Activated T-cell treated with anti-CD3 and anti-CD28 coated beads, Interleukin-2, amount 50 U/mL, for 72 hours (primary cell): ENCODE measurements at regions not wholly inside any gene's neighbourhood (a gene's known extent, or its start where the extent isn't known, plus 50 kb on each side); places are given as distances from the start of the nearest gene placed in this dataset.
A peak's percentile ranks its signal among the peaks of the same experiment; 100 is the strongest.

Experiments used
- ATAC-seq, 2 donors: fragments of 150-1000 bp; cut with Tn5 transposase; replicated peaks in 1 of 2; 2 replicates each; pipeline ENCODE4 v1.10.0; 2021; ENCODE audit warnings: moderate library complexity in 2 of 2, mild to moderate bottlenecking in 1 of 2
- DNase-seq, 2 donors: peaks; one replicate each; pipeline ENCODE4 v3.0.0; 2021 to 2022; ENCODE audit warnings: mixed read lengths in 1 of 2
- H3K27ac Mint-ChIP-seq: one replicate; pipeline ENCODE4 v1.8.0; 2022; ENCODE audit warnings: mild to moderate bottlenecking, moderate library complexity, mixed read lengths
- H3K27me3 Mint-ChIP-seq: one replicate; pipeline ENCODE4 v1.8.0; 2022; ENCODE audit warnings: low read depth, mixed read lengths
- H3K36me3 Mint-ChIP-seq, 2 donors: one replicate each; pipeline ENCODE4 v1.8.0; 2022; ENCODE audit warnings: mixed read lengths in 2 of 2, mild to moderate bottlenecking in 1 of 2; ENCODE audit not compliant: insufficient read depth in 2 of 2
- H3K4me1 Mint-ChIP-seq: one replicate; pipeline ENCODE4 v1.8.0; 2022; ENCODE audit warnings: low read depth, mixed read lengths
- H3K4me3 Mint-ChIP-seq, 2 donors: one replicate each; pipeline ENCODE4 v1.8.0; 2022; ENCODE audit warnings: mild to moderate bottlenecking in 2 of 2, mixed read lengths in 2 of 2, moderate library complexity in 2 of 2
- H3K9me3 Mint-ChIP-seq, 2 donors: one replicate each; pipeline ENCODE4 v1.8.0; 2022; ENCODE audit warnings: mixed read lengths in 2 of 2

DNA sequence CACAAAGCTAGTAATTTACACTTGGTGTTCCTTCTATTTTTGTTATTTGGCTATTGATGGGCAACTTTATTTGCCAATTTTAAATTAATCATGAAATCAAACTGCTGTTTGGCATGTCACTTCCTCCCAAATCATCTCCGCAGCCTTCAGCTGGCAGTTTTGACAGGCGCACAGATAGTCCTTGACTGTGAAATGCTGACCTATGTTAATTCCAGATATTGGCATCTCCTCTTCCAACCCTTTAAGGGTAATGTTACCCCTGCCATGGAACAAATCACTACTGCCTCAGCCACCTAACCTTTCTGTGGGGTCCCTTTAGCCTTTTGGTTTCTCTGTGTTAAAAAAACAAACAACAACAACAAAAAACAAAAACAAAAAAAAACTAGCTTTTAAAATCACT lies 182.4 kb upstream of the TANK start:
- Mint-ChIP-seq H3K27me3 (peaks cover 4% of the 10 kb centered on the region), H3K4me3 (no peak overlapping the region), H3K4me1 (peaks cover 6% of the 10 kb centered on the region), H3K36me3 (no peaks in the 10 kb centered on the region), H3K27ac (no peak overlapping the region), H3K9me3 (no peaks in the 10 kb centered on the region)
- ATAC-seq: no peak
- no peak for DNase-seq

DNA sequence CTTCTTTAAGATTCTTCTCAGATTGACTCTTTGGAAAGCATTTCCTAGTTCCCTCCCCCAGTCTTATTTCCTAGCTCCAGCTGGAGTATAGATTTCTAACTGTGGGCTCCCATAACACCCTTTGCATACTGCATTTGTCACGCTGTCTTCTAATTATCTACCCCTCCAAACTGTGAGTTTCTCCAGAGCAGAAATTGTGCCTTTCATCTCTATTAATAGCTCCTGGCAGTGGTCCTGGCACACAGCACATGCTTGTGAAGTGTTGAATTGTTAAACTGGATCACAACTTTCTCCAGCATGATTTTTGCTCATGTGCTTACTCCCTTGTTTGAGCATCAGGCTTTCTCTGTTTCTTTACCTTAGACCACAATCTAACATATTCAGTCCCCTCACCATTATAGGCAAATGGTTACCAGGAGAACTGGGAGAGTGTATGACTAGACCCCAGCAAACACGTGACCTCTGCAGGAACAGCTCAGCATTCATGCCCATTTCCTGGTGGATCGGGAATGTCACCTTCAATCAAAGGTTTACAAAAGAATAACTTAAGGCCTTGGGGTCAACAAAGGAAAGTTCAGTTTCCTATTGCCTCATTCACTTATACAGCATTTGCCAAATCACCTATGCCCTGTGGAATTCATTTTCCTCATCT lies 175.7 kb upstream of the TANK start:
- no peaks in the 10 kb centered on the region for H3K4me1 Mint-ChIP-seq
- H3K36me3 Mint-ChIP-seq: no peaks in the 10 kb centered on the region
- H3K27ac Mint-ChIP-seq: no peak overlapping the region
- H3K4me3 Mint-ChIP-seq: no peak overlapping the region
- ATAC-seq: no peak
- H3K27me3 Mint-ChIP-seq: no peaks in the 10 kb centered on the region
- H3K9me3 Mint-ChIP-seq: no peaks in the 10 kb centered on the region
- no peak for DNase-seq

DNA sequence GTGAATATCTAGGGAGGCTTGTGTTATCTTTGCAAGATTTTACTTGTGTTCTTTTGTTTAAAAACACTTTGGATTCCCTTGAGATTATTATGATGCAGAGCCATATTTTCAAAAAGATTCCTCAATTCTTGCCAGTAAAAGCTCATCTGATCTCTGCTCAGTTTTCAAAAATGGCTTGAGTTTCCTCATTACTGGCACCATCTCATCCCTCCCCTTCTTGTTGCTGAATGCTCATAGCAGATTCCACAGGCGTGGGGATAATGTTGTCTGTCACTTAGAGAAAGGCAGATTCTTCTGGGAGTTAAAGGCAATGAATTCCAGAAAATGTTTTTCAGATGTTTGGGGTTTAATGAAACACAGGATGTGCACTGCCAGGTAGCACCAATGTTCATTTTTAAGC lies 170.4 kb upstream of the TANK start:
- DNase-seq: no peak
- H3K9me3 Mint-ChIP-seq: no peaks in the 10 kb centered on the region
- no peak overlapping the region for H3K27ac Mint-ChIP-seq
- H3K4me1 Mint-ChIP-seq: peaks cover 12% of the 10 kb centered on the region
- H3K27me3 Mint-ChIP-seq: no peaks in the 10 kb centered on the region
- no peaks in the 10 kb centered on the region for H3K36me3 Mint-ChIP-seq
- H3K4me3 Mint-ChIP-seq: no peak overlapping the region
- ATAC-seq: no peak

DNA sequence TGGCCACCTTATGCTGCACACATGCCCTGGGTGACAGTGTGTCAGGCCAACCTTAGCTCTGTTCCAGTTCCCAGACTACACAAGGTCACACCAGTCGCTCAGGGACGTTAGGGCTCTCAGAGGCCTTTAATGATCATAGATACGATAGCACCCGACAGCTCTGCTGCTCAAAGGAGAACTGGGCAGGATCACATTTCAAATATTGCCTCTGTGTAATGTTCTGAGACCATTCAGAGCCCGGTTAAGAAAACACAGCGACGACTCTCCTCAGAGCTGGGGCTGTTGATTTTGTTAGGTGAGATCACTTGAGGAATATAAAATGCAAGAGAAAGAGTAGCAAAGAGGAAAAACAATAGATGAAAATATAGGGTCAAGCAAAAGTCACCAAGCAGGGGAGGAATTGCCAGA lies 166.6 kb upstream of the TANK start:
- no peak for DNase-seq
- H3K4me1 Mint-ChIP-seq: peaks cover 12% of the 10 kb centered on the region
- no peak for ATAC-seq
- no peaks in the 10 kb centered on the region for H3K36me3 Mint-ChIP-seq
- H3K4me3 Mint-ChIP-seq: peak overlapping the region in 1 of 2 donors; percentile 25
- no peaks in the 10 kb centered on the region for H3K9me3 Mint-ChIP-seq
- H3K27me3 Mint-ChIP-seq: no peaks in the 10 kb centered on the region
- peak overlapping the region; percentile 74 for H3K27ac Mint-ChIP-seq

DNA sequence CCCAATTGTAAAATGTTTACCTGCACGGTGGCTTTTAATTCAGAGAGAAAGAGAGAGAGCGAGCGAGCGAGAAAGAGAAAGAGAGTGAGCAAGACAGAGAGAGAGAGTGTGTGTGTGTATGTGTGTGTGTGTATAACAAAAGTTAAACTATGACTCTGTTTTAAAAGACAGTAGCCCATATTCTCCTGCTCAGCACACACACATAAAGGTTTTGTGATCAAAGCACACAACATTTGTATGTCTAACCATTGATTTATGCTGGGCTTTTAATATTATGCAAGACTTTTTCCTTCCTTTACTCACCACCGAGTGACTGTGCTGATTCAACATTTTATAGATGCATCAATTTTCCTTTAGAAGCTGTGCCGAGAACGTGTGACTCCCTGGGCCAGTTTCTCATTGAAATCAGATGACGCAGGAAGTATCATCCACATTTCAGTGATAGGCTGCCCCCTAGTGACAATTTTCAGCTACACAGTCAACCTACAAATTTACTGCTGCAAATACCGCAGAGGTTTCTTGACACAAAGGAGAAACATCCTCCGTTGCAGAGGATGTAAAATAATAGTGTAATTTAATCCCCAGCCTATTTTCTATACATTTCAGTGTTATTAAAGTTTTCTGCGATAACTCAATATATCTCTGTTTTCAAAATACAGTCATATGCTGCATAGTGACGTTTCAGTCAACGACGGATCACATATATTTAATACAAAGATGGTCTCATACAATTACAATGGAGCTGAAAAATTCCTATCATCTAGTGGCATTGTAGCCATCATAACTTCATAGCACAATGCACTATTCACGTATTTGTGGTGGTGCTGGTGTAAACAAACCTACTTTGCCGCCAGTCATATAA lies 165.9 kb upstream of the TANK start:
- DNase-seq: peak; percentile 69 to 78
- Mint-ChIP-seq H3K4me1 (peaks cover 12% of the 10 kb centered on the region), H3K27me3 (no peaks in the 10 kb centered on the region), H3K36me3 (no peaks in the 10 kb centered on the region), H3K27ac (no peak overlapping the region), H3K4me3 (peak overlapping the region; percentile 21 to 25), H3K9me3 (no peaks in the 10 kb centered on the region)
- peak; percentile 81 to 89 for ATAC-seq

DNA sequence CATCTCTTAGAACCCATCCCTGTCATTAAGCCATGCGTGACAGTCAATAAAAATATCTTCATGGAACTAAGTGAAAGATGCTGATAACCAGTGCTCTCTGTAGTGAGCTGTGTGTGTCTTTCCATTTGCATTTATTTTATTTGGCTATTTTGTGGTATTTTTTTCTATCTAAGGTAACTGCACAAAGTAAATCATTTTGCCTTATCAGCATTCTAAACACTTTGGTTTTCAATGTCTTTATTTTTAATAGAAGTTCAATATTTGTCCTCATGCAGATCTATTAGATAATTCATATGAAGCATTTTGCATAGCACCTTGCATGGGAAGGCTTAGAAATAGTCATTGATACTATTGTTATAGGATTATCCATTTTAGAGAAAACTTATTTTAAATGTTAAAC lies 163.6 kb upstream of the TANK start:
- DNase-seq: no peak
- H3K4me3 Mint-ChIP-seq: no peak overlapping the region
- no peaks in the 10 kb centered on the region for H3K36me3 Mint-ChIP-seq
- H3K27me3 Mint-ChIP-seq: peaks cover 6% of the 10 kb centered on the region
- H3K27ac Mint-ChIP-seq: no peak overlapping the region
- no peak for ATAC-seq
- no peaks in the 10 kb centered on the region for H3K9me3 Mint-ChIP-seq
- H3K4me1 Mint-ChIP-seq: peaks cover 12% of the 10 kb centered on the region

DNA sequence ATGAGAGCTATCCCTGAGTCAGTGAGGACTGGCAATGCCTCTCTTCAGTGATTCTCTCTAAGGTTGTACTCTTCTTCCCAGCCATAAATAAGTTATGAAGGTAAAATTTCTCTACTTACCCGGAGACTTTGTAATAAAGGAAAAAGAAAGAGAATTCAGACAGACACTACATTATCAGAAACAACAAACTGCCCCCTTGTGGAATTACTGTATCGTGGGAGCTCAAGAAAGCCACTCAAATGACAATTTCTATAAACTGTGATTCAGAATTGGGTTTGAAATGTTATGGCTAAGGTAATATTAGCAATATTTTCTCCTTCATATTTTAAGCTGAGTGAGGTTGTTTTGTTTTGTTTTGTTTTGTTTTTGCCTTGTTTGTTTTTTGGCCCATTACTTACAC lies 155.8 kb upstream of the TANK start:
- DNase-seq: no peak
- Mint-ChIP-seq H3K4me1 (no peaks in the 10 kb centered on the region), H3K9me3 (peaks cover 0 to 3% of the 10 kb centered on the region in 2 donors), H3K27ac (no peak overlapping the region), H3K27me3 (peaks cover 24% of the 10 kb centered on the region), H3K4me3 (no peak overlapping the region), H3K36me3 (peaks cover 0 to 2% of the 10 kb centered on the region in 2 donors)
- ATAC-seq: no peak

DNA sequence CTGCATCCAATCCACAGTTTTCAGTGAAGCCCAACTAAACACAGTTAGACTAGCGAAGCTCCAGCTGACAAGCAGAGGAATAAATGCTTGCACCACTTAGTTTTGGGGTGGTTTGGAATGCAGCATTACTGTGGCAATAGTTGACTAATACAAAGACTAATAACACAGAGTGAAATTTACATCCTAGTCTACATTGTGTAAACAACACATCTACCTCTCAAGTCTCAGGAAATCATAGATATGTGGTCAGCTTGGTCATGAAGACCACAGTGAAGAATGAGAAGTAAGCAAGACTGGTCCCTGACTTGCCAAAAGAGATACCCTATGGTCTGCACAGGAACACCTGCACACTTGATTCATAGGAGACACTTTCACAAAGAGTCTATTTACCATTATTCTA lies 155.1 kb upstream of the TANK start:
- H3K27me3 Mint-ChIP-seq: peaks cover 24% of the 10 kb centered on the region

DNA sequence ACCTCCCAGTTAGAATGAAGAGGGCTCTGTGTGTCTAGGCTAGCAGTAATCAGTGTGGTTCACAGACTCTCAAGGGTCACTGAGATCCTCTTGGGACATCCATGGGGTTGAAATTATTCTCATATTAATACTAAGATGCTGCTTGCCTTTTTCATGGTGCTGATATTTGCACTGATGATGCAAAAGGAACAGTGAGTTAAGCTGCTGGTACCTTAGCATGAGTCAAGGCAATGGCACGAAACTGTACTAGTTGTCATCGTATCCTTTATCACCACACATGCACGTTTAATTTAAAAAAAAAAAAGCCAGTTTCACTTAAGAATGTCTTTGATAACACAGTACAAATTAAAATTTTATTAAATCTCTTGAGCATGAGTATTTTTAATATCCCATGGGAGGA lies 151.9 kb upstream of the TANK start:
- ATAC-seq: no peak
- H3K27ac Mint-ChIP-seq: no peak overlapping the region
- peaks cover 31% of the 10 kb centered on the region for H3K27me3 Mint-ChIP-seq

More for the DNA sequence above, 155.1 kb upstream of the TANK start:
- Mint-ChIP-seq H3K9me3 (peaks cover 0 to 3% of the 10 kb centered on the region in 2 donors), H3K4me3 (no peak overlapping the region), H3K4me1 (no peaks in the 10 kb centered on the region), H3K36me3 (peaks cover 0 to 2% of the 10 kb centered on the region in 2 donors), H3K27ac (no peak overlapping the region)
- DNase-seq: no peak
- ATAC-seq: no peak

DNA sequence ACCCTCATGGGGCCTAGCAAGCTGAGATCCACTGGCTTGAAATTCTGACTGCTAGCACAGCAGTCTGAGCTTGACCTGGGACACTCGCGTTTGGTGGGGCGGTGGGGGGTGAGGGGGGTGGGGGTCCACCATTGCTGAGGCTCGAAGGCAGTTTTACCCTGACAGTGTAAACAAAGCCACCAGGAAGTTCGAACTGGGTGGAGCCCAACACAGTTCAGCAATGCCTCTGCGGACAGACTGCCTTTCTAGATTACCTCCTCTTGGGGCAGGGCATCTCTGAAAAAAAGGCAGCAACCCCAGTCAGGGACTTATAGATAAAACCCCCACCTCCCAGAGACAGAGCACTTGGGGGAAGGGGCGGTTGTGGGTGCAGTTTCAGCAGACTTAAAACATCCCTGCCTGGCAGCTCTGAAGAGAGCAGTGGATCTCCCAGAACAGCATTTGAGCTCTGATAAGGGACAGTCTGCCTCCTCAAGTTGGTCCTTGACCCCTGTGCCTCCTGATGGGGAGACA lies 149.7 kb upstream of the TANK start:
- Mint-ChIP-seq H3K9me3 (peaks cover 2 to 9% of the 10 kb centered on the region in 2 donors), H3K27ac (no peak overlapping the region), H3K4me1 (no peaks in the 10 kb centered on the region), H3K4me3 (no peak overlapping the region), H3K27me3 (peaks cover 17% of the 10 kb centered on the region), H3K36me3 (peaks cover 6 to 14% of the 10 kb centered on the region in 2 donors)
- DNase-seq: no peak
- no peak for ATAC-seq

More for the DNA sequence above, 151.9 kb upstream of the TANK start:
- Mint-ChIP-seq H3K36me3 (peaks cover 0 to 2% of the 10 kb centered on the region in 2 donors), H3K4me1 (no peaks in the 10 kb centered on the region), H3K9me3 (peaks cover 0 to 3% of the 10 kb centered on the region in 2 donors), H3K4me3 (no peak overlapping the region)
- no peak for DNase-seq

DNA sequence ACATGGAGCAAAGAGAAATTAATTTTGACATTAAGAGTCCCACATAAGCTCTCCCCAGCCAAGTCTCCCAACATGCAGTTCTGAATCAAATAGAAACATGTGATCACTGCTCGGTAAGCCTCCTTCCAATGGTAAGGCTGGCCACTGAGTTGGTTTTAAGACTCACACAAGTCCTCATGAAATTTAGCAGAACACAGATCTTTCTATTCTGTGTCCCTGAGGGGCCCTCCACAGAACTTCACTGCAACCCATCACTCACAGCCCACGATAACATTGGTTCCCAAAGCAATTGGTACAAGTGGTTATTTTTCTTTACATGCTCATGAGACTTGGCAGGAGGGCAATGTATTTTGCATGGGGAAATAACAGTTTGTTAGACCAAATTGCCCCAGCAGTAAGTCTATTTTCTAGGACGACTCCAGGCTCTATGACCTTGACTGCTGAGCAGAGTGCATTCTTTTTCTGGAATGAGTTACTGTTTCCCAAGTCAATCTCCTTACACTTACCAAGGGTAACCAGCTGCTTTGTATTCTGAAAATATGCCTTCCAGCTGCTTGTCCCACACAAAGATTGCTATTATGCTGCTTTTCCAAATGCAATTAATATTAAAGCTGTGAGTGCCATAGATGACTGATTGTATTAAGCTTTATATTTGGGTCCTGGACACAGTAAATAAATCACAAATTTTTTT lies 142.3 kb upstream of the TANK start:
- H3K9me3 Mint-ChIP-seq: peaks cover 2 to 6% of the 10 kb centered on the region in 2 donors
- H3K36me3 Mint-ChIP-seq: peaks cover 5 to 14% of the 10 kb centered on the region in 2 donors
- no peak overlapping the region for H3K4me3 Mint-ChIP-seq
- peaks cover 5% of the 10 kb centered on the region for H3K27me3 Mint-ChIP-seq
- no peak overlapping the region for H3K27ac Mint-ChIP-seq
- H3K4me1 Mint-ChIP-seq: no peaks in the 10 kb centered on the region
- no peak for DNase-seq
- no peak for ATAC-seq

DNA sequence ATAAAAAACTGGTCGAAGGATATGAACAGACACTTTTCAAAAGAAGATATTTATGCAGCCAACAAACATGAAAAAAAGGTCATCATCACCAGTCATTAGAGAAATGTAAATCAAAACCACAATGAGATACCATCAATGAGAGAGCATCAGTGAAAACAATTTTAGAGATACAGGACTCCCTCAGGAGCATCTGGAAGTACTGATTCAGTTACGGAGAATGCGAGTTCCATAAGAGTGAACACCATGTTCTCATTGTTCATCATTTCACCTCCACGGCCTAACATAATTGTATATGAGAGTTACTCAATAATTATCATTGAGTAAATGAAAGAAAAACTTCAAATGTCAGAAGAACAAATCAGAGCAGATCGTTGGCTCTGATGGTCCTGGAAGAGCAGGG lies 140.9 kb upstream of the TANK start:
- Mint-ChIP-seq H3K9me3 (peaks cover 2 to 6% of the 10 kb centered on the region in 2 donors), H3K4me1 (no peaks in the 10 kb centered on the region), H3K27me3 (peaks cover 11% of the 10 kb centered on the region), H3K27ac (no peak overlapping the region), H3K4me3 (no peak overlapping the region), H3K36me3 (peaks cover 3 to 12% of the 10 kb centered on the region in 2 donors)
- ATAC-seq (no peak), DNase-seq (no peak)

DNA sequence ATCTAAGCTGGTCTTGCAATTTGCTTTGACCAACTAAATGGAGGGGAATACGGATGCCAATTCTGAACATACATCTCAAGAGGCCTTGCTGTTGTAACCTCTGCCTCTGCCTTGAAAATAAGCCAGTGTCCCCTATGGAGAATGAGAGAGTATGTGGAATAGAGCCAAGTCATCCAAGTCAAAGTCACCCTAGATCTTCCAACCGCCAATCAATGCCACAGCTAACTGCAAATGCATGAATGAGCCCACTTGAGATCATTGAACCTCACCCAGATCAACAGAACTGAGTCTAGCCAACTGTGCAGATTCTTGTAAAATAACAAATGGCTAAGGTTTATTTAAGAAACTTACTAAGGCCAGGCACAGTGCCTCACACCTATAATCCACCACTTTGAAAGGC lies 139.8 kb upstream of the TANK start:
- Mint-ChIP-seq H3K27me3 (peaks cover 10% of the 10 kb centered on the region), H3K4me3 (no peak overlapping the region), H3K4me1 (no peaks in the 10 kb centered on the region), H3K36me3 (peaks cover 0 to under 1% of the 10 kb centered on the region in 2 donors), H3K9me3 (no peaks in the 10 kb centered on the region), H3K27ac (no peak overlapping the region)
- ATAC-seq: no peak
- no peak for DNase-seq
